ENCODE measurements at regions not wholly inside any gene's neighbourhood (a gene's known extent, or its start where the extent isn't known, plus 50 kb on each side); places are given as distances from the start of the nearest gene placed in this dataset.

- no peaks in the 10 kb centered on the region for H4K20me1 ChIP-seq (replicated peaks; ENCODE audit: control insufficient read depth, extremely low read depth, insufficient read depth, low read length)
- no TSS peak for BruUV-seq (replicated peaks)
- dilution Hi-C loops (cut with MboI; ENCODE audit: extremely low pct_ligation_motif_present, low sequenced_read_pairs) (no loop called here), intact Hi-C loops (cut with micrococcal nuclease) (no loop called here)
- H2AFZ ChIP-seq (ENCODE audit: low read depth, low read length): no peak overlapping the region
- no peaks in the 10 kb centered on the region for H3K9me1 ChIP-seq (replicated peaks; ENCODE audit: control insufficient read depth, extremely low read depth, insufficient read depth, low read length)
- no peaks in the 10 kb centered on the region for H3K27me3 ChIP-seq (ENCODE audit: control insufficient read depth in 2 of 2, insufficient read depth in 2 of 2, low read length in 2 of 2)
- no peaks in the 10 kb centered on the region for H3K4me1 ChIP-seq (ENCODE audit: control insufficient read depth, extremely low read depth, insufficient read depth, low read length)
- H3K27ac ChIP-seq (ENCODE audit: insufficient read depth, low read depth, low read length): no peak overlapping the region
- H3K79me2 ChIP-seq (ENCODE audit: control insufficient read depth, insufficient read depth, low read length): no peaks in the 10 kb centered on the region
- H3K9ac ChIP-seq (replicated peaks; ENCODE audit: extremely low read depth, insufficient read depth, low read length): no peak overlapping the region
- H3K36me3 ChIP-seq (ENCODE audit: control insufficient read depth in 2 of 2, extremely low read depth in 1 of 2, insufficient read depth in 2 of 2, low read length in 2 of 2): no peaks in the 10 kb centered on the region
- ChIA-PET POLR2A (no interaction called here), CTCF (no interaction called here)
- no peak for TF ChIP-seq EZH2 (IDR thresholded peaks at IDR 0.05; ENCODE audit: borderline replicate concordance, low read depth, low read length, severe bottlenecking)
- no peak overlapping the region for H3K4me2 ChIP-seq (ENCODE audit: insufficient read depth, low read length)
- FAIRE-seq (no peak), DNase-seq (ENCODE audit: low read depth, low spot score) (no peak)
- H3K9me3 ChIP-seq (replicated peaks; ENCODE audit: control insufficient read depth, insufficient read depth, low read length): no peaks in the 10 kb centered on the region
- no peak overlapping the region for H3K4me3 ChIP-seq (replicated peaks in 1 of 3; ENCODE audit: insufficient read depth in 1 of 3, low read depth in 1 of 3, low read length in 3 of 3)
Measured at GRCh38 chr3:63762934-63763550, 56.1 kb upstream of the C3orf49 start.

- no peak overlapping the region for H3K4me3 ChIP-seq (replicated peaks in 1 of 3; ENCODE audit: insufficient read depth in 1 of 3, low read depth in 1 of 3, low read length in 3 of 3)
- no peak overlapping the region for H3K4me2 ChIP-seq (ENCODE audit: insufficient read depth, low read length)
- dilution Hi-C loops (cut with MboI; ENCODE audit: extremely low pct_ligation_motif_present, low sequenced_read_pairs) (no loop called here), intact Hi-C loops (cut with micrococcal nuclease) (no loop called here)
- DNase-seq (ENCODE audit: low read depth, low spot score) (no peak), FAIRE-seq (no peak)
- no peaks in the 10 kb centered on the region for H3K79me2 ChIP-seq (ENCODE audit: control insufficient read depth, insufficient read depth, low read length)
- H3K9me1 ChIP-seq (replicated peaks; ENCODE audit: control insufficient read depth, extremely low read depth, insufficient read depth, low read length): no peaks in the 10 kb centered on the region
- no peaks in the 10 kb centered on the region for H3K27me3 ChIP-seq (ENCODE audit: control insufficient read depth in 2 of 2, insufficient read depth in 2 of 2, low read length in 2 of 2)
- H3K9me3 ChIP-seq (replicated peaks; ENCODE audit: control insufficient read depth, insufficient read depth, low read length): no peaks in the 10 kb centered on the region
- no peaks in the 10 kb centered on the region for H3K36me3 ChIP-seq (ENCODE audit: control insufficient read depth in 2 of 2, extremely low read depth in 1 of 2, insufficient read depth in 2 of 2, low read length in 2 of 2)
- H3K27ac ChIP-seq (ENCODE audit: insufficient read depth, low read depth, low read length): no peak overlapping the region
- no peak overlapping the region for H2AFZ ChIP-seq (ENCODE audit: low read depth, low read length)
- POLR2A ChIA-PET: no interaction called here
- no peaks in the 10 kb centered on the region for H4K20me1 ChIP-seq (replicated peaks; ENCODE audit: control insufficient read depth, extremely low read depth, insufficient read depth, low read length)
- H3K9ac ChIP-seq (replicated peaks; ENCODE audit: extremely low read depth, insufficient read depth, low read length): no peak overlapping the region
- CTCF ChIA-PET: no interaction called here
- H3K4me1 ChIP-seq (ENCODE audit: control insufficient read depth, extremely low read depth, insufficient read depth, low read length): no peaks in the 10 kb centered on the region
- no peak for TF ChIP-seq POLR2AphosphoS5 (IDR thresholded peaks at IDR 0.05; ENCODE audit: insufficient read depth, low read depth, low read length)
- no peak for TF ChIP-seq MAX (IDR thresholded peaks at IDR 0.05; ENCODE audit: insufficient read depth, insufficient read length)
- TF ChIP-seq EZH2 (IDR thresholded peaks at IDR 0.05; ENCODE audit: borderline replicate concordance, low read depth, low read length, severe bottlenecking): no peak
- no peak for TF ChIP-seq JUN (IDR thresholded peaks at IDR 0.05; ENCODE audit: borderline replicate concordance, insufficient read depth, insufficient read length, low read depth)
- TF ChIP-seq FOS (IDR thresholded peaks at IDR 0.05; ENCODE audit: borderline replicate concordance, insufficient read depth, low read length): no peak
- no peak for TF ChIP-seq CTCF (IDR thresholded peaks at IDR 0.05; ENCODE audit: extremely low read depth in 1 of 2, insufficient read depth in 1 of 2, low read depth in 1 of 2, low read length in 2 of 2)
- no peak for TF ChIP-seq POLR2A (IDR thresholded peaks at IDR 0.05; ENCODE audit: low read depth, low read length)
- TF ChIP-seq GATA2 (IDR thresholded peaks at IDR 0.05; ENCODE audit: insufficient read depth, insufficient read length, low read depth, low read length): no peak
- no peak for TF ChIP-seq MYC (IDR thresholded peaks at IDR 0.05; ENCODE audit: low read depth, low read length)
- no TSS peak for BruUV-seq (replicated peaks)
Measured at GRCh38 chr3:63764511-63764910, 54.6 kb upstream of the C3orf49 start.

All from endothelial cell of umbilical vein (primary cell).